NCI-H1930 (cell line): ENCODE measurements at regions not wholly inside any gene's neighbourhood (a gene's known extent, or its start where the extent isn't known, plus 50 kb on each side); places are given as distances from the start of the nearest gene placed in this dataset.

Source experiments
- DNase-seq, 2 experiments: peaks; one replicate each; lab custom pipeline; 2025; lab: John Stamatoyannopoulos, UW

DNA sequence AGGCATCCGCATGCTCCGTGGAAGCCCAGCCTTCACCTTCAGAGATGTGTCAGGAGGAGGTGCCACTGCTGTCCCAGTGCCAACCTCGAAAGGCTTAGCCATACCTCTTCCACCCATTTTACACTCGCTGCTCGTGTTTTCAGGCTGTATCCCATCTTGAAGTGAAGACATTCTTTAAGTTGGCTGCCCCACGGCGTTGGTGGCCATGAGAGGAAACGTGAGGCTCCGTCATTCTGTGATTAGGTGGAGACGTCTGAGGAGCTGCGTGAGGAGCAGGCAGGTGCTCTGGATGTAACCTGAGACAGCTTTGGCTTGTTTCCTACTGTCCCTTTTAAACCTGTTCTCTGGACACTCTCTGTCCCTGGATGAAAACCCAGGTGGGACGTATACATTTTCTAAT is 159.9 kb upstream of the RNF32 start:
- no peak for DNase-seq

DNA sequence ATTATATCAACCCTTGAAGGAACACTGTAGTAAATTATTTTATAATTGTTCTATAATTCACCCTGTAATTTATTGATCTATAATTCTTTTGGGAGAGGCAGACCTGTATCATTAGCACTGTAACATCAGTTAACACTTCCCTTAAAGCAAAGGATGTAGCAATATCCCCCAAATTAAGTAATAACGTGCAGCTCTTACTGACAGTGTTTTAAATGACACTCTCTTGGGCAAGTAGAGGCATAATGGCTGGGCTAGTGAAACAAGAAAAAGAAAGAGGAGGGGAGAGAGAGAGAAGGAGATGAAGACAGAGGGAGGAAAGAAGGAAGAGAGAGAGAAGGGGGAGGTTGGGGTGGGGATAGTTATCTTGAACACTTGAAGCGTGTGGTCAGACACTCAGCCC is 161.0 kb upstream of the RNF32 start:
- no peak for DNase-seq

DNA sequence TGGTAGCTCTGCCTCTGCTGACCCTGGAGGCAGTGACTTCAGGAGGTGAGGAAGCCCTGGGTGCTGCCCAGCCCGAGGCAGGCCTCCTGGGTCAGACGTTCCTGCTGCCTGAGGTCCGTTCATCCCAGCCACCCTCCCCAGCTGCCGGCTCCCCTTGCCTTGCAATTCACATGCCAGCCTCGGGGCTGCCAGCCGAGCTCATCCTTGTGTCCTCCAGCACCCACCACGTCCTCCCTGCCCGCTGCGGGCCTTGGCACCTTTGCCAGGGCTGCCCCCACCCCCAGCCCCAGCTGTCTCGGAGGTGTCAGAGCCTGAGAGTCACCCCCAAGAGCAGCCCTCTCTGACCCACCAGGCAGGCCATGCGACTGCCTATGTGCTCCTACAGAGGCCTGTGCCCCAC is 162.1 kb upstream of the RNF32 start:
- DNase-seq, result no peak

GRCh38 chr7:156475666-156476065 is 164.9 kb upstream of the RNF32 start:
- DNase-seq, result no peak

DNA sequence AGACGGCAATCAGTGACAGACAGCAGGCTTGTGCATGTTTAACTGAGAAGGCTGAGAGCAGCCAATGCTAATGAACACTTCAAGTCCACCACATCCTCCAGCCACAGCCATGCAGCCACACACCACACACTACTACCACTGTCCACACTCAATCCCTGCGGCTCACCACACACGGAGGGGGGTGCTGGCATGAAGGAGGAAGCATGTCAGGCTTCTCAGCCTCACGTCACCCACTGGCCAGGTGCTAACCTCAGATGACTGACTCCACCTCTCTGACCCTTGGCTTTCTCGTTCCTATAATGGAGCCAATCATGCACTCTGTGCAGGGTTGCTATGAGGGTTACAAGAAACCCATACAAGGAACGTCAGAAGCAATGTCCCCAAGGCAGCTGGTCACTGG is 165.4 kb upstream of the RNF32 start:
- no peak for DNase-seq

- no peak for DNase-seq
Observed at GRCh38 chr7:156474241-156474743, 166.3 kb upstream of the RNF32 start.

DNA sequence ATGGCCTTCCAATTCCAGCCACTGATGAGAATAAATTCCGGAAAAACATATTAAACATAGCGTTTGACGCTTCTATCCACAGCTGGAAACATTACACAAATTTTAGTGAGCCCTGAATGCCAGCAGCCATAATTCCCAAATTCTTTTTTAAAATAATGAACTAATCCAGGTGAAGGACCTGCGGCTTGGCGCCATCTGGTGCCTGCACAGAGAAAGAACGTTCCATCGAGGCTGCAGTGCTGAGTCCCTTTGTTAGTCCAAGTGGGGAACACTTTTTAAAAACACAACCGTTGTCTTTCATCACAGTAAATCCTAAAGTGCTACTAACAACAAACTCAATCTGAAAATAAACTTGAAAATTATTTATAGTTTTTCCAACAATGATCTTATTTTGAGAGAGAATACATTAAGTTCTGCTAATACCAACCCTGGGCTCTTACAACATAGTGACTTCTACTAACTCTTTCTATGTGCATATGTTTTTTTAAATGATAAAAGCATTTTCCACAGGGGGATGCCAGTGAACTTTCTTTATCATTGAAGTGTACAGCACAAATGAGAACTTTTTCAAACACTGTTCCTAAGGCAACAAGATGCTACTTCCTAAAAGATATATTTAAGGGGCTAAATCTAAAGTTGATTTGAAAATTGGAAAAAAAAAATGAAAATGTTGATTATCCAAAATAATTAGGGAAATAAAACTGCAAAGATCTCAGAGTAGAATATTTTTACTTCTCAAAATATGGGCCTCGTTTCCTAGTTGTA is 166.9 kb upstream of the RNF32 start:
- DNase-seq, result peak; percentile 9 to 11

GRCh38 chr7:156472267-156472666 is 168.3 kb upstream of the RNF32 start:
- DNase-seq, result no peak

GRCh38 chr7:156470399-156471320 is 169.9 kb upstream of the RNF32 start:
- DNase-seq, result no peak

- DNase-seq, result no peak
Observed at GRCh38 chr7:156466955-156467625, 173.5 kb upstream of the RNF32 start.

GRCh38 chr7:156466272-156466671 is 174.3 kb upstream of the RNF32 start:
- DNase-seq, result no peak

DNA sequence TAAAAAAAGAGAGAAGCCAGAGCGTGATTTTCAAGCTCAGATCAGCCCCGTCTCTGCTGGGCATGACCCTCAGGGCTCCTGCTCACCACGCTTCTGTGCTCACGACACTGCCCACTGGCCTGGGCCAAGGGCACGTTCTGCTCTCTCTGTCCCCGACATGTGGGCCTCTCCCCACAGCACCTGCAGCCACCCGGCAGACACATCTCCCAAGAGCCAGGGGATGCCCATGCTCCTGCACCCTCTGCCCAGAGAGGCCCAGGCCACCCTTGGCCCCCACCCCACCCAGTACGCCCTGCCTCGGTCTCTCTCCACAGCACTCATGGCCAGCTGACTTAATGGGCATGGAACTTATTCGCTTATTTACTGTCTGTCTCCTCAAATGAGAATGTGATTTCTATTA is 175.4 kb upstream of the RNF32 start:
- DNase-seq, result no peak

DNA sequence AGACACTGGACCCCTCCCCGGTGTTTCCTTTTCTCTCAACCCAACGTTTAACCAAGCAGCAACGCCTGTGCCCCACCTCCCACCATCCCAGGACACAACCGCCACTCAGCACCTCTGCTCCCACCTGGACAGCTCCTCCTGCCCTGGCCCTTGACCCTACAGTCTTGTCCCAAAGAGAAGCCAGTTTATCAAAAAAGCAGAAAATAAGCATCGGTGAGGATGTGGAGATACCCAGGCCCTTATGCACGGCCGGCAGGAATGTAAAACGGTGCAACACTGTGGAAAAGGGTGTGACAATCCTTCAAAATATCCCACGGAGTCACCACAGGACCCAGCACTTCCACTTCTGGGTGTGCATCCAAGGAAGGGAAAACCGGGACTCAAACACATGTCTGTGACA is 176.2 kb upstream of the RNF32 start:
- no peak for DNase-seq

DNA sequence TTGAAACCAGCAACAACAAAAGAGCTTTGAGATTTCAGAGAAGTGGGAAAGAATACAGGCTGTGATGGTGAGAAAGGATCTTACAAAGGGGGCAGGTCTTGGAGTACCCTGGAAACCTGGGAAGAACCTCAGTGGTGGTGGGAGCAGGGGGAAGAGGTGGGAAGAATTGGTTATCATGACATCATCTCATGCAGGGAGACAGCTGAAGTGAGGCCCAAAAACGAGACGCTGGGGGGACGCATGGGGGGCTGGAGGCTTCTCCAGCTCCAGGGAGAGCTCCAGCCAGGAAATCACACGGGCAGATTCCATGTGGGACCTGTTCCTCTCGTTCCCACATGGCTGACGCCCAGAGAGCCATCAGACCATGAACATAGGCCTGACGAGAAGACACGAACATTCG is 177.3 kb upstream of the RNF32 start:
- no peak for DNase-seq

DNA sequence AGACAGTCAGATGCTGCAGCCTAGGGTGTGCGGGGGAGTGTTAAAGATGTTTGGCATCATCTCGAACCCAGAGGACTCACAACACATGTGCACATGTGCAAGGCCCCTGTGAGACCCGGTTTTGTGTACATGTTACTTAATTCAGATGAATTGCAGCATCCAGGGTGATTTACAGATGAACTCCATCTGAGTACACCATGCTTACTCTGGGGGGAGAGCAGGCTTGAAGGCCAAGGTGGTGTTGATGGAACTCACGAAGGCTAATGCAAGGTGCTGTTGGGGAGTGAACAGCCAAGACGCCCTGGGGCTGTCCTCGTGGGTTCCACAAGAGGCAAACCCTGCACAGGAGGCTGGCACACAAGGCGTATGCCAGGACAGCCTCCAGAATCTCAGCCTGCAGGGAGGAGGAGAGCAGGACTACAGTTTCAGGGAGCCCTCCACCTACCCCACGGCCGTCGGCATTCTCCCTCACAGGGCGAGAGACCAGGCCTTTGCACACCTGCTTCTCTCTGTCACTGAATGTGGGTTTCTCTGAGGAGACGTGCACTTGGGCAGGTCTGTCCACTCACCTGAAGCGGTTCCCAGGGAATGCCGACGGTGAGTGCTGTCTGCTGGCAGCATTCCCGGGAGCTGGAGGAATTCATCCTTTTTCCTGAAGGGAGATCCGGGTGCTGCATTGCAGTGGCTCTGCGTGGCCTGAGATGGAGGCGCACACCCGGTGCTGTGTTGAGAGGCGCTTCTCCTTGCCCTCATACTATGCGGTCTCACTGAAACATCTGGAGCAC is 178.5 kb upstream of the RNF32 start:
- DNase-seq, result no peak

- no peak for DNase-seq
Observed at GRCh38 chr7:156460858-156461627, 179.5 kb upstream of the RNF32 start.

- DNase-seq, result no peak
Observed at GRCh38 chr7:156459582-156459981, 181.0 kb upstream of the RNF32 start.

- DNase-seq, result no peak
Observed at GRCh38 chr7:156459067-156459466, 181.5 kb upstream of the RNF32 start.

- DNase-seq, result no peak
Observed at GRCh38 chr7:156458011-156458410, 182.6 kb upstream of the RNF32 start.

DNA sequence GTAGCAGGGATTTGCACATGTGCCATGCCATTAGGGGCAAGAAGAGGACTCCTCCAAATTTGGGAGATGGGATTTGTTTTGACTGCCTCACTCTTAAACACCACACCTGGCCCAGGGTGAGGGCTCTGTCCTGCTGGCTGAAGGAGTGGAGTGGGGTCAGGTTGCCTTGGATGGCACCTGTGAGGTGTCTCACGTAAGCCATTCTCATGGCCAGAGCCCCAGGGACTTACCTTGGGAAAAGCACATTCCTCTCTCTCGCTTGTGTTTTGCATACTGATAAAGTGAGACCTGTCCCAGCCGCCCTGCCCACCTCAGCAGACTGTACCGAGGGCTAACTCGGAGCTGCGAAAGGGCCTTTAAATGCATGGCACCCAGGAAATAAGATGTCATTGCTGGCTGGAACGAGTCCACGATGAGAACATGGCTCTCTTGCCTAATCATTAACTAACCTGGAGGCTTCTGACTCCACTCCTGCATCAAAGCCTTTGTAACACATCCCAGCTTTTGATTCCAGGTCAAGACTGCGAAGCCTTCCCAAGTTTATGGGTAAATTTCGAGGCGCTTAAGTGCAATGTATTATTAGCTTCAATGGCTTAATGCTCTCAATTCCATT is 184.0 kb upstream of the RNF32 start:
- no peak for DNase-seq
